Activated CD8-positive, alpha-beta T cell treated with anti-CD3 and anti-CD28 coated beads for 36 hours (primary cell): ENCODE measurements at regions not wholly inside any gene's neighbourhood (a gene's known extent, or its start where the extent isn't known, plus 50 kb on each side); places are given as distances from the start of the nearest gene placed in this dataset.

ENCODE experiments used
- ATAC-seq: fragments of 200-7000 bp; cut with Tn5 transposase; one replicate; pipeline ENCODE4 v1.10.0; 2021; ENCODE audit warnings: mild to moderate bottlenecking, moderate library complexity
- CTCF ChIA-PET: fragments of 350-600 bp; sonication (Branson Sonifier 250); formaldehyde crosslinking; loops from one replicate; lab custom pipeline; 2021; ENCODE audit warnings: antibody characterized with exemption; lab: Charles Lee
- POLR2A ChIA-PET: fragments of 350-600 bp; sonication (Branson Sonifier 250); formaldehyde crosslinking; loops from one replicate; lab custom pipeline; 2021; ENCODE audit warnings: antibody characterized with exemption; lab: Charles Lee
- DNase-seq: peaks from one replicate; pipeline ENCODE4 v3.0.0-alpha.2; 2020
- H3K27ac Mint-ChIP-seq: one replicate; pipeline ENCODE4 v1.8.0; 2021; ENCODE audit warnings: mild to moderate bottlenecking, mixed read lengths
- H3K27me3 Mint-ChIP-seq: one replicate; pipeline ENCODE4 v1.8.0; 2021; ENCODE audit warnings: mixed read lengths
- H3K36me3 Mint-ChIP-seq: one replicate; pipeline ENCODE4 v1.8.0; 2021; ENCODE audit warnings: low read depth, mixed read lengths
- H3K4me1 Mint-ChIP-seq: one replicate; pipeline ENCODE4 v1.8.0; 2021; ENCODE audit warnings: low read depth, mixed read lengths
- H3K4me3 Mint-ChIP-seq: one replicate; pipeline ENCODE4 v1.8.0; 2021; ENCODE audit warnings: mild to moderate bottlenecking, moderate library complexity, mixed read lengths
- H3K9me3 Mint-ChIP-seq: one replicate; pipeline ENCODE4 v1.8.0; 2021; ENCODE audit warnings: mixed read lengths
- intact Hi-C: fragments of 100-400 bp; cut with micrococcal nuclease; formaldehyde crosslinking; loops from one replicate; pipeline ENCODE4 v1.10.0; 2022
- TF ChIP-seq, protein P1 (sequence below): fragments of 200-600 bp; IDR thresholded peaks from one replicate; pipeline ENCODE4 v1.8.0; 2022; ENCODE audit warnings: antibody characterized with exemption, mild to moderate bottlenecking

DNA sequence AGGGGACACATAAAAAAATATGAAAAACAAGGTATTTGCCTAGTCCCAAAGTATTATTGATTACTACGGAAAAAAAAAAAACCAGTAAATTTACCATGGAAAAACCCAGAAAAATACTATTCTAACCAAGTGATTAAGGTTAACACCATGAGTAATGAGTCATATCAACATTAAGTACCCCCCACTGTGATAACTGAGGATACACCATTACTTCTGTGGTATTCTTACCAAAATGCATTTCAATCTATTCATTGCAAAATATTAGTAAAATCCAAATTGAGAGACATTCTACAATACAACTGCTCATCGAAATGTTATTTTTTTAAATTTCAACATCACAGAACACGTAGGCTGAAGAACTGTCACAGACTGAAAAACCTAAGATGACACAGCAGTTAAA lies 669.8 kb downstream of the ZEB2 start:
- ChIA-PET POLR2A (no interaction called here), CTCF (no interaction called here)
- no peaks in the 10 kb centered on the region for H3K36me3 Mint-ChIP-seq
- intact Hi-C loops = no loop called here
- H3K27me3 Mint-ChIP-seq = peaks cover 16% of the 10 kb centered on the region
- peaks cover 6% of the 10 kb centered on the region for H3K4me1 Mint-ChIP-seq
- ATAC-seq = no peak
- DNase-seq = no peak
- H3K9me3 Mint-ChIP-seq = no peaks in the 10 kb centered on the region
- no peak overlapping the region for H3K4me3 Mint-ChIP-seq
- no peak overlapping the region for H3K27ac Mint-ChIP-seq
- TF ChIP-seq, protein P1, sequence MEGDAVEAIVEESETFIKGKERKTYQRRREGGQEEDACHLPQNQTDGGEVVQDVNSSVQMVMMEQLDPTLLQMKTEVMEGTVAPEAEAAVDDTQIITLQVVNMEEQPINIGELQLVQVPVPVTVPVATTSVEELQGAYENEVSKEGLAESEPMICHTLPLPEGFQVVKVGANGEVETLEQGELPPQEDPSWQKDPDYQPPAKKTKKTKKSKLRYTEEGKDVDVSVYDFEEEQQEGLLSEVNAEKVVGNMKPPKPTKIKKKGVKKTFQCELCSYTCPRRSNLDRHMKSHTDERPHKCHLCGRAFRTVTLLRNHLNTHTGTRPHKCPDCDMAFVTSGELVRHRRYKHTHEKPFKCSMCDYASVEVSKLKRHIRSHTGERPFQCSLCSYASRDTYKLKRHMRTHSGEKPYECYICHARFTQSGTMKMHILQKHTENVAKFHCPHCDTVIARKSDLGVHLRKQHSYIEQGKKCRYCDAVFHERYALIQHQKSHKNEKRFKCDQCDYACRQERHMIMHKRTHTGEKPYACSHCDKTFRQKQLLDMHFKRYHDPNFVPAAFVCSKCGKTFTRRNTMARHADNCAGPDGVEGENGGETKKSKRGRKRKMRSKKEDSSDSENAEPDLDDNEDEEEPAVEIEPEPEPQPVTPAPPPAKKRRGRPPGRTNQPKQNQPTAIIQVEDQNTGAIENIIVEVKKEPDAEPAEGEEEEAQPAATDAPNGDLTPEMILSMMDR = no peak

DNA sequence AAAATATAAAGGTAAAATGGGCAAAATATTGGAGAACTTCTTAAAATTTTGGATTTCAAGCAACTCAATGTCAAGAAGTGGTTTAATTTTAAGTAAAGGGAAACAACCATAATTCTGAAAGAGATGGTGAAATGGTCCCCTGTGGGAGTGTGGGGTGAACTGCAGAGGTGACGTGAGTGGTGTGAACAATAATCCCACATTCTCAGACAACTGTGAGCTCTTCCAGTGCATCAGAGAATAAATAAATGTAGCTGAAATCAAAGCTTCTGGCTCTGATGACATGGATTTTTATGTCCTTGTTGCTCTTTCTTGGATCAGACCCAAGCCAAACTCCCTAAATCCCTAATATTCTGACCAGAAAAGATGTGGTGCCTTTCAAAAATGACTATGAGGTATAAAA lies 672.7 kb downstream of the ZEB2 start:
- ChIA-PET CTCF (no interaction called here), POLR2A (no interaction called here)
- peaks cover 13% of the 10 kb centered on the region for H3K27me3 Mint-ChIP-seq
- no peak overlapping the region for H3K4me3 Mint-ChIP-seq
- H3K4me1 Mint-ChIP-seq = peaks cover 7% of the 10 kb centered on the region
- no peak overlapping the region for H3K27ac Mint-ChIP-seq
- intact Hi-C loops = no loop called here
- H3K36me3 Mint-ChIP-seq = no peaks in the 10 kb centered on the region
- DNase-seq (no peak), ATAC-seq (no peak)
- TF ChIP-seq, protein P1 = no peak
- H3K9me3 Mint-ChIP-seq = no peaks in the 10 kb centered on the region

DNA sequence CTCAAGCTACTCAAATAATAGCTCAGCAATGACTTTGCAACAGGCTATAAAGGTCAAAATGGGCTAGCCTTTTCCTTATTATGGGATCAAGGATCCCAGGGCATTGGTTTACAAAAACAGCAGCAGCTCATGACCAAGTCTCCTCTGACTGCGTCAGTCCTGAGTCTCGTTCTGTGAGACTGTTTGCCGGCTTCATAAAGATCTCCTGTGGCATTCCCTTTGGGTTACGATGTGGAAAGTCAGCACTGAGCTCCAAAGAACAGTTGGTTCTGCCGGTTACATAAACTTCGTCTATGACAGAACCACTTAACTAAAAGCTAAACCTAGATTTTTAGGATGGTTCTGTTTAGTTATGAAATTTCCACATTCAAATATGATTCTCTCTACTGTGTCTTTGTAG lies 674.9 kb downstream of the ZEB2 start:
- ChIA-PET POLR2A (no interaction called here), CTCF (no interaction called here)
- Mint-ChIP-seq H3K36me3 (no peaks in the 10 kb centered on the region), H3K4me1 (peaks cover 6% of the 10 kb centered on the region), H3K27ac (no peak overlapping the region), H3K4me3 (no peak overlapping the region), H3K9me3 (no peaks in the 10 kb centered on the region), H3K27me3 (peaks cover 9% of the 10 kb centered on the region)
- DNase-seq = no peak
- TF ChIP-seq, protein P1 = no peak
- ATAC-seq = no peak
- intact Hi-C loops = no loop called here

DNA sequence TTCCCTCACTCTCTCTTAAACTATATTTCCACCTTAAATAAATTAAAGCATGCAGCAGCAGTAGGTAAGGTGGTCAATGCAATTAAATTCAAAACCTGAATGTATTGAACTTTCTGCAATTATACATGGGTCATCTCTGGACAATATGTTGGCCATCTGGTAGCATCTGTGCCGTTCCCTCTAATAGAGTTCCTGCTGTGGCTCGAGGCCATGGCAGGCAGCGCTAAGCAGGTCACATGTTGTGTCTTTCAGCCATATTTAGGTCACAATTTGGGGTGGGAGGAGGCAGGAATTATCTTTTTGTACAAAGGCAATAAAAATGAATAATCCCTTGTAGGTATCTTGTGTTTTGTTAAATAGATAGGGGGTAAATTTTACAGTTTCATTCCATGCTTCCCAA lies 676.2 kb downstream of the ZEB2 start:
- H3K9me3 Mint-ChIP-seq = no peaks in the 10 kb centered on the region
- H3K36me3 Mint-ChIP-seq = no peaks in the 10 kb centered on the region
- intact Hi-C loops = no loop called here
- DNase-seq (no peak), ATAC-seq (no peak)
- H3K4me1 Mint-ChIP-seq = peaks cover 6% of the 10 kb centered on the region
- H3K27ac Mint-ChIP-seq = no peak overlapping the region
- ChIA-PET CTCF (no interaction called here), POLR2A (no interaction called here)
- TF ChIP-seq, protein P1 = no peak
- H3K27me3 Mint-ChIP-seq = peaks cover 4% of the 10 kb centered on the region
- H3K4me3 Mint-ChIP-seq = no peak overlapping the region

DNA sequence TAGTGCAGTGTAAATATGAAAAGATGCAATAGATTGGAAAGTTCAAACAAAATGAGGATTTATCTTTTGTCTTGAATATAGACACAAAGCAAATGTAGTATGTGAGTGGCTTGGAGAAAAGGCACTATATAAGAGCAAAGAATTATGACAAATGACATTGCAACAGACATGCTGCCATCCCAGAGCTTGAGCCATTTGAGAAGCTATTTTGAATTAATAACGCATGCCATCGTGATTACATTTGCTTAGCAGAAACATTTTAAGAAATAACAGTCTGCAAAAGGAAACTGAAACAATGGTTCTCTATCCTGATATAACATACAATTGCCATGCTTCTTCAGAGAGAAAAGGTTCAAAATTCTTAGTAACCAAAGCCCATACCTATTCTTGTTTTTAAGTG lies 677.1 kb downstream of the ZEB2 start:
- intact Hi-C loops = no loop called here
- CTCF ChIA-PET = no interaction called here
- H3K36me3 Mint-ChIP-seq = no peaks in the 10 kb centered on the region
- no peak overlapping the region for H3K27ac Mint-ChIP-seq
- POLR2A ChIA-PET = no interaction called here
- no peak overlapping the region for H3K4me3 Mint-ChIP-seq
- peaks cover 4% of the 10 kb centered on the region for H3K27me3 Mint-ChIP-seq
- DNase-seq (no peak), ATAC-seq (no peak)
- H3K4me1 Mint-ChIP-seq = peaks cover 6% of the 10 kb centered on the region
- TF ChIP-seq, protein P1 = no peak
- H3K9me3 Mint-ChIP-seq = no peaks in the 10 kb centered on the region
